IMR-90 (cell line): ENCODE measurements at regions not wholly inside any gene's neighbourhood (a gene's known extent, or its start where the extent isn't known, plus 50 kb on each side); places are given as distances from the start of the nearest gene placed in this dataset.

Experiments used
- ATAC-seq: fragments of 200-7000 bp; cut with Tn5 transposase; 2 replicates; pipeline ENCODE4 v1.9.1; 2020; ENCODE audit warnings: low read depth, mild to moderate bottlenecking, moderate library complexity
- BruUV-seq: library from RNA; stranded (reverse); fragments of 400-500 nt; replicated peaks from 2 replicates; lab custom pipeline; 2021; lab: Mats Ljungman, UMichigan
- CTCF ChIA-PET: fragments of 300-600 bp; formaldehyde crosslinking; extraction: SDS; loops from one replicate; lab custom pipeline; 2021; ENCODE audit warnings: antibody characterized with exemption; lab: Yijun Ruan, JAX
- POLR2A ChIA-PET: fragments of 300-600 bp; sonication (Branson Sonifier 250); formaldehyde crosslinking; loops from one replicate; lab custom pipeline; 2022; ENCODE audit warnings: antibody characterized with exemption; ENCODE audit not compliant: unreplicated experiment; lab: Charles Lee
- DNase-seq: peaks from one replicate; pipeline ENCODE4 v3.0.0; 2013
- H2AFZ ChIP-seq: replicated peaks from 2 replicates; pipeline ENCODE3; 2013; ENCODE audit warnings: low read length, mild to moderate bottlenecking; ENCODE audit not compliant: poor library complexity
- H2AK5ac ChIP-seq: 2 replicates; pipeline ENCODE4 v1.6.1; 2013; ENCODE audit warnings: low read depth, low read length, inconsistent platforms
- H2AK9ac ChIP-seq: replicated peaks from 2 replicates; pipeline ENCODE3; 2013; ENCODE audit warnings: mild to moderate bottlenecking, low read depth, low read length, moderate library complexity; ENCODE audit not compliant: poor library complexity
- H2BK120ac ChIP-seq: 2 replicates; pipeline ENCODE4 v1.6.1; 2013; ENCODE audit warnings: low read depth, low read length, inconsistent platforms
- H2BK15ac ChIP-seq: 3 replicates; pipeline ENCODE4 v1.6.1; 2013; ENCODE audit warnings: low read depth, low read length, inconsistent platforms
- H2BK20ac ChIP-seq: 2 replicates; pipeline ENCODE4 v1.6.1; 2013; ENCODE audit warnings: low read depth, mild to moderate bottlenecking, inconsistent platforms, low read length, moderate library complexity
- H2BK5ac ChIP-seq: 2 replicates; pipeline ENCODE4 v1.6.1; 2013; ENCODE audit warnings: mild to moderate bottlenecking, low read depth, low read length, inconsistent platforms; ENCODE audit not compliant: poor library complexity, severe bottlenecking
- H3K14ac ChIP-seq: replicated peaks from 2 replicates; pipeline ENCODE4 v1.6.1; 2013; ENCODE audit warnings: low read depth, low read length, inconsistent platforms
- H3K18ac ChIP-seq: 2 replicates; pipeline ENCODE4 v1.6.1; 2013; ENCODE audit warnings: low read depth, low read length, control low read depth
- H3K23ac ChIP-seq: 2 replicates; pipeline ENCODE4 v1.6.1; 2013; ENCODE audit warnings: low read depth, low read length, inconsistent platforms
- H3K27ac ChIP-seq: 2 replicates; pipeline ENCODE4 v1.5.1; 2013; ENCODE audit warnings: mild to moderate bottlenecking, control low read depth, low read length; ENCODE audit not compliant: insufficient read depth
- H3K27me3 ChIP-seq: 2 replicates; pipeline ENCODE4 v1.6.1; 2013; ENCODE audit warnings: low read length; ENCODE audit not compliant: control insufficient read depth, insufficient read depth
- H3K36me3 ChIP-seq: 2 replicates; pipeline ENCODE4 v1.6.1; 2013; ENCODE audit warnings: low read length, mixed read lengths; ENCODE audit not compliant: control insufficient read depth, insufficient read depth
- H3K4ac ChIP-seq: 2 replicates; pipeline ENCODE4 v1.6.1; 2013; ENCODE audit warnings: low read depth, low read length, inconsistent platforms
- H3K4me1 ChIP-seq: 2 replicates; pipeline ENCODE4 v1.6.1; 2013; ENCODE audit warnings: low read length, mixed read lengths; ENCODE audit not compliant: control insufficient read depth, insufficient read depth
- H3K4me2 ChIP-seq: 2 replicates; pipeline ENCODE4 v1.6.1; 2013; ENCODE audit warnings: low read depth, mild to moderate bottlenecking, control low read depth, low read length, moderate library complexity
- H3K4me3 ChIP-seq: 2 replicates; pipeline ENCODE4 v1.5.1; 2013; ENCODE audit warnings: low read depth, mild to moderate bottlenecking, control low read depth, low read length, moderate library complexity; ENCODE audit not compliant: insufficient read depth
- H3K56ac ChIP-seq: 2 replicates; pipeline ENCODE4 v1.6.1; 2013; ENCODE audit warnings: low read length, inconsistent platforms; ENCODE audit not compliant: insufficient read depth; ENCODE audit errors: extremely low read depth
- H3K79me1 ChIP-seq, 2 experiments: 2 replicates each; pipeline ENCODE4 v1.6.1; 2013; ENCODE audit warnings: low read length in 2 of 2, inconsistent platforms in 1 of 2, low read depth in 1 of 2
- H3K9ac ChIP-seq: 2 replicates; pipeline ENCODE4 v1.6.1; 2013; ENCODE audit warnings: low read depth, low read length, control low read depth
- H3K9me1 ChIP-seq: 2 replicates; pipeline ENCODE4 v1.6.1; 2013; ENCODE audit warnings: low read length, inconsistent platforms; ENCODE audit not compliant: insufficient read depth
- H3K9me3 ChIP-seq: 2 replicates; pipeline ENCODE4 v1.6.1; 2013; ENCODE audit warnings: low read length; ENCODE audit not compliant: control insufficient read depth, insufficient read depth
- H4K20me1 ChIP-seq: 2 replicates; pipeline ENCODE4 v1.6.1; 2013; ENCODE audit warnings: low read length, inconsistent platforms; ENCODE audit not compliant: insufficient read depth
- H4K5ac ChIP-seq: 2 replicates; pipeline ENCODE4 v1.6.1; 2013; ENCODE audit warnings: mild to moderate bottlenecking, low read depth, low read length, control low read depth
- H4K8ac ChIP-seq, 2 experiments: 2 replicates each; pipeline ENCODE4 v1.6.1; 2013; ENCODE audit warnings: low read depth in 2 of 2, low read length in 2 of 2, control low read depth in 1 of 2, inconsistent platforms in 1 of 2
- H4K91ac ChIP-seq: 2 replicates; pipeline ENCODE4 v1.6.1; 2013; ENCODE audit warnings: low read depth, low read length, inconsistent platforms; ENCODE audit not compliant: insufficient read depth
- CTCF ChIP-seq: conservative IDR thresholded peaks from 2 replicates; pipeline ENCODE4 v1.5.1; 2012; ENCODE audit warnings: mild to moderate bottlenecking, low read depth, low read length, improper control_type of control experiment
- ELK1 ChIP-seq: fragments of 150-350 bp; IDR thresholded peaks from 2 replicates; pipeline ENCODE4 v1.6.1; 2016; ENCODE audit warnings: low read depth, mild to moderate bottlenecking, low read length, moderate library complexity, borderline replicate concordance
- FOS ChIP-seq: fragments of 150-350 bp; IDR thresholded peaks from 2 replicates; pipeline ENCODE4 v1.6.1; 2016; ENCODE audit warnings: low read depth, low read length
- MAZ ChIP-seq: IDR thresholded peaks from 2 replicates; pipeline ENCODE4 v1.6.1; 2012; ENCODE audit warnings: low read depth, mild to moderate bottlenecking, low read length, improper control_type of control experiment, moderate library complexity, borderline replicate concordance
- WGBS, 2 experiments: methylation state at CpG; one replicate each; pipeline versions ENCODE4 v1.1.5 to v1.1.7; 2013; ENCODE audit warnings: missing lambda C conversion rate in 2 of 2; ENCODE audit not compliant: insufficient read length in 1 of 2; ENCODE audit errors: extremely low coverage in 2 of 2; 5-methylcytosine and 5-hydroxymethylcytosine counted together
- dilution Hi-C: fragments of 300-500 bp; cut with HindIII; formaldehyde crosslinking; loops from one replicate; pipeline ENCODE4 v1.14.3; 2018; ENCODE audit warnings: low sequenced_read_pairs; ENCODE audit not compliant: unreplicated experiment
- in situ Hi-C: fragments of 300-500 bp; cut with MboI; formaldehyde crosslinking; loops from 3 replicates; pipeline ENCODE4 v1.14.3; 2019; ENCODE audit warnings: low sequenced_read_pairs, inconsistent platforms, mixed read lengths
- intact Hi-C: fragments of 100-400 bp; cut with micrococcal nuclease; formaldehyde crosslinking; loops from 2 replicates; pipeline ENCODE4 v1.10.0; 2022

- TF ChIP-seq CTCF = no peak
Observed at GRCh38 chr2:46825231-46825938, 90.2 kb downstream of the MCFD2 start (continued).

GRCh38 chr2:46824611-46825010 is 91.0 kb downstream of the MCFD2 start:
- Histone ChIP-seq H3K4me3 (no peak overlapping the region), H2AK9ac (peak overlapping the region; percentile 11), H3K79me1 (peaks cover 0 to 34% of the 10 kb centered on the region in 2 experiments; a peak in 2 of 4 replicates), H3K23ac (0 out of 2 replicates have a peak overlapping the region, but pooled peaks have one; percentile 24), H3K4me1 (peaks cover 32% of the 10 kb centered on the region), H3K14ac (peak overlapping the region; percentile 81), H3K4ac (peak overlapping the region; percentile 95), H2AK5ac (peak overlapping the region; percentile 99), H3K56ac (no peak overlapping the region), H4K5ac (peak overlapping the region; percentile 77; the same call in 1 of the 2 replicates), H2BK120ac (peak overlapping the region; percentile 89), H4K8ac (peak overlapping the region in 1 of 2 experiments; percentile 86; a peak in 3 of 4 replicates), H2BK15ac (peak overlapping the region; percentile 96; the same call in 1 of the 3 replicates), H2BK5ac (peak overlapping the region; percentile 30), H3K27ac (no peak overlapping the region), H4K91ac (peak overlapping the region; percentile 58), H2AFZ (peak overlapping the region; percentile 16), H3K9me1 (peaks cover 34% of the 10 kb centered on the region), H3K27me3 (no peaks in the 10 kb centered on the region), H3K36me3 (no peaks in the 10 kb centered on the region), H3K9me3 (peaks cover 5% of the 10 kb centered on the region), H3K18ac (peak overlapping the region; percentile 67), H2BK20ac (peak overlapping the region; percentile 87), H3K4me2 (no peak overlapping the region), H4K20me1 (no peaks in the 10 kb centered on the region), H3K9ac (no peak overlapping the region; the same call in 1 of the 2 replicates)
- DNase-seq (no peak), ATAC-seq (no peak)
- intact Hi-C loops (no loop called here), in situ Hi-C loops (no loop called here), dilution Hi-C loops (no loop called here)
- TF ChIP-seq MAZ (no peak), FOS (no peak), ELK1 (no peak)
- BruUV-seq = no TSS peak
- POLR2A ChIA-PET = no interaction called here
- 93% methylated on average over 3 of the region's 3 CpGs; no CpG with 5 or more reads in 1 of the 2 experiments for WGBS, 2 experiments
- CTCF ChIA-PET = interaction anchor here (1.0 kb wide), 1 partner anchor 52 kb away, joined by 3 read pairs; no protein-coding TSS in a partner anchor
